Aorta (tissue), 5 donors: ENCODE measurements at regions not wholly inside any gene's neighbourhood (a gene's known extent, or its start where the extent isn't known, plus 50 kb on each side); places are given as distances from the start of the nearest gene placed in this dataset.

Experiments used
- ATAC-seq: fragments of 200-7000 bp; cut with Tn5 transposase; one replicate; pipeline ENCODE4 v1.9.1; 2022; ENCODE audit warnings: moderate library complexity; ENCODE audit not compliant: low FRiP score
- DNase-seq, 2 donors: peaks; one replicate each; pipeline ENCODE4 v3.0.0-alpha.2; 2020
- H3K27ac ChIP-seq, 2 donors: one replicate each; pipeline ENCODE4 v1.5.1; 2013; ENCODE audit warnings: low read length in 2 of 2, mild to moderate bottlenecking in 2 of 2, moderate library complexity in 2 of 2, control low read depth in 1 of 2, inconsistent platforms in 1 of 2, low read depth in 1 of 2
- H3K27me3 ChIP-seq, 2 donors: one replicate each; pipeline ENCODE4 v1.6.1; 2013; ENCODE audit warnings: control low read depth in 1 of 2, low read length in 1 of 2, mild to moderate bottlenecking in 1 of 2, moderate library complexity in 1 of 2; ENCODE audit not compliant: insufficient read depth in 2 of 2, control insufficient read depth in 1 of 2
- H3K36me3 ChIP-seq, 2 donors: one replicate each; pipeline ENCODE4 v1.6.1; 2013; ENCODE audit warnings: control low read depth in 1 of 2, low read length in 1 of 2, mild to moderate bottlenecking in 1 of 2; ENCODE audit not compliant: insufficient read depth in 2 of 2, control insufficient read depth in 1 of 2
- H3K4me1 ChIP-seq, 2 donors: one replicate each; pipeline ENCODE4 v1.6.1; 2013; ENCODE audit warnings: low read length in 2 of 2, control low read depth in 1 of 2, mild to moderate bottlenecking in 1 of 2, moderate library complexity in 1 of 2; ENCODE audit not compliant: insufficient read depth in 2 of 2, control insufficient read depth in 1 of 2
- H3K4me3 ChIP-seq, 2 donors: one replicate each; pipeline ENCODE4 v1.5.1; 2013; ENCODE audit warnings: low read length in 2 of 2, control low read depth in 1 of 2, mild to moderate bottlenecking in 1 of 2
- H3K9me3 ChIP-seq: one replicate; pipeline ENCODE4 v1.6.1; 2013; ENCODE audit warnings: mild to moderate bottlenecking, low read length; ENCODE audit not compliant: control insufficient read depth
- WGBS, 2 donors: extraction: QIAGEN DNeasy Blood & Tissue Kit; methylation state at CpG; one replicate each; pipeline ENCODE4 v1.1.7; 2013; 5-methylcytosine and 5-hydroxymethylcytosine counted together
- intact Hi-C, 2 donors: fragments of 100-400 bp; cut with DNase I; formaldehyde crosslinking; loops; one replicate each; pipeline versions ENCODE4 v1.14.2 to v1.15.0; 2022
- donor health status: healthy with polysubstance abuse.
- donor health status: Bipolar disorder and iron deficiency.
- donor health status: DM: no; HTN: no; CAD: no.
- donor health status: DM: no; HTN: no; CAD: no.
- donor health status: DM: yes; HTN: yes; CAD: no.

DNA sequence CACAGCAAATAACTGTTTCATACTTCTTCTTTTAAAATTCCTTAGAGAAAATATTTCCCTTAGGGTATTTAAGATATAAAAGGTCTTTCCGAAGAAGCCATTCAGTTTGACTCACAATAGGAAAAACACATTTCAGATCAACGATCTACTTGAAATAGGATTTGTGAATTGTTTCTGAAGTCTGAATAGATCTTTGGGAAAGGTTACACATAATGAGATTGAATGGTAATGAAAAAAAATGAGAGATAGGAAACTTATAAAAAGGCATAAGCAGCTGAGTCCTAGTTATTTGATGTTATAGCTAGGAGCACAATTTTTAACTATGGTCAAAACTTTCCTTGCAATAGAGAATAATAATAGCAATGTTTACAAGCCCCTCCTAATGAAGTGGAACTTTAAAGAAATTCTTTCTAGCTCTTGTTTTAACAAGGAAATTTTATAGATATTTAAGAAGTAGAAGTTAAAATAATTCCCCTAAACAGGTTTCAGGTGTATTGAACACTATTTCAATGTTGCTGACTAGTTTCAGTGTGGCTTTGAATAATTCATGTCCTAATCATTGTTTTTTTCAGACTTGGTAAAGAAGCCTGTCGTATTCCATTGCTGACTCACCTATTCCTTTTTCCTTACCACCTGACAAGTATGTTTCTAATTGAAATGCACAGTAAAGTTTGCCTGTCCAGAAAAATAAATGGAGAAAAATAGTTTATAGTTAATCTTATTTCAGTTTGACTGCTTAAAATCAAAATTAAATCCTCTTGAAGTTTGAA is 89.1 kb downstream of the PCDH18 start:
- DNase-seq = no peak
- no peaks in the 10 kb centered on the region for H3K9me3 ChIP-seq
- 79 to 87% methylated on average over 3 of the region's 3 CpGs for WGBS, 2 donors
- intact Hi-C loops = no loop called here
- H3K27ac ChIP-seq = no peak overlapping the region
- H3K4me1 ChIP-seq = no peaks in the 10 kb centered on the region
- ATAC-seq = no peak
- H3K27me3 ChIP-seq = no peaks in the 10 kb centered on the region
- H3K36me3 ChIP-seq = no peaks in the 10 kb centered on the region
- H3K4me3 ChIP-seq = no peak overlapping the region

DNA sequence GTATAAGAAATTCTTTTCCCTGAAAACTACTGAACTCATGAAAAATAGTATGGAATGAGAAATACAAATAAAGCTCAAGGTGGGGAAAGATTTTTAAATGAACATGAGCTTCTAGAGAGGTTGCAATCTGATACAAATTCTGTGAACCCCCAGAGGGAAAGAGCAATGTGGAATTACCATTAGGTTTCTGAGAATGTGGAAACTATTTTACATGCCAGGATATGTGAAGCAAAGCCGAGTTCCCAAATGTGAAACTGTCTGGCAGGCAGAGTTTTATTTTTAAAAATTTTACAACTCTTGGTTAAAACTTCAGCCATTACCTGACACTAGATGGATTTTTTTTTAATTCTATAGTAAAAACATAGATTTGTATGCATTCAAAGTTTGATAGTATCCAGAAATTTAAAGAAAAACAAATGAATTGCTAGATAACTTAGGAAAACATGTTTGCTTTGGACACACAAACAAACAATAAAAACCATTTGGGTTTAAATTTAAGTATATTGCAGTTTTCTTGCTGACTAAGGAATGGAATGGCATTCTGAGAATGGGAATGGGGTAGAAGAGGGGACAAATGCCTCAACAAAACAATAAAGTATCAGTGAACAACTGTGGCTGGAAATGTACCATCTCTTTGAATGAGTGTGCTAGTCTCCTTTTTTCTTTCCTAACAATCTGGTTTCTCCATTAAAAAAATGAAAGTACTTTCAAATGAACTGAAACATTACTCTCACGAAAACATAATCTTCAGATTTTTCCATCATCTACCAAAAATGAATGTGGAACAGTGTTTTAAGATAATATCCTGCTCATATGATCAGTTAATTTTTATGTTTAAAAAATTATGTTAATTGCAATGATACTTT is 99.6 kb downstream of the PCDH18 start:
- intact Hi-C loops = loop anchor here (5.0 kb wide), 3 partner anchors 85 to 100 kb away; partner anchors contain the start of gene PCDH18 (in 1 of the 2)
- peak overlapping the region; percentile 9 to 54 for H3K4me3 ChIP-seq

DNA sequence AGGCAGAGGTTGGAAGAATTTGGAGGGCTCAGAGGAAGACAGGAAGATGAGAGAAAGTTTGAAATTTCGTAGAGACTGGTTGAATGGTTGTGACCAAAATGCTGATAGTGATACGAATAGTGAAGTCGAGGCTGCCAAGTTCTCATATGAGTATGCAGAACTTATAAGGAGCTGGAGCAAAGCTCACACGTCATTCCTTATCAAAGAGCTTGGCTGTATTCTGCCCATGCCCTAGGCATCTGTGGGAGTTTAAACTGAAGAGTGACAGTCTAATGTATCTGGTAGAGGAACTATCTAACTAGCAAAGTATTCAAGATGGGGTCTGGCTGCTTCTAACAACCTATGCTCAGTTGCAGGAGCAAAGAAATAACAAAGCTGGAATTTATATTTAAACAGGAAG is 102.1 kb downstream of the PCDH18 start:
- Histone ChIP-seq H3K36me3 (no peaks in the 10 kb centered on the region), H3K9me3 (peaks cover 1% of the 10 kb centered on the region), H3K4me1 (peaks cover 0 to 3% of the 10 kb centered on the region in 2 donors), H3K4me3 (no peak overlapping the region), H3K27ac (no peak overlapping the region), H3K27me3 (no peaks in the 10 kb centered on the region)
- ATAC-seq = no peak
- intact Hi-C loops = loop anchor here (5.0 kb wide), 3 partner anchors 87 to 102 kb away; partner anchors contain the start of gene PCDH18 (in 1 of the 2)
- DNase-seq = no peak
- WGBS, 2 donors = 60 to 69% methylated on average over 4 of the region's 4 CpGs

More for the DNA sequence above, 99.6 kb downstream of the PCDH18 start:
- WGBS, 2 donors = 17 to 20% methylated on average over 2 of the region's 2 CpGs
- H3K36me3 ChIP-seq = no peaks in the 10 kb centered on the region
- ATAC-seq (no peak), DNase-seq (no peak)
- H3K27ac ChIP-seq = peak overlapping the region in 1 of 2 donors; percentile 77
- no peaks in the 10 kb centered on the region for H3K27me3 ChIP-seq
- H3K9me3 ChIP-seq = peaks cover 1% of the 10 kb centered on the region
- peaks cover 0 to 3% of the 10 kb centered on the region in 2 donors for H3K4me1 ChIP-seq

DNA sequence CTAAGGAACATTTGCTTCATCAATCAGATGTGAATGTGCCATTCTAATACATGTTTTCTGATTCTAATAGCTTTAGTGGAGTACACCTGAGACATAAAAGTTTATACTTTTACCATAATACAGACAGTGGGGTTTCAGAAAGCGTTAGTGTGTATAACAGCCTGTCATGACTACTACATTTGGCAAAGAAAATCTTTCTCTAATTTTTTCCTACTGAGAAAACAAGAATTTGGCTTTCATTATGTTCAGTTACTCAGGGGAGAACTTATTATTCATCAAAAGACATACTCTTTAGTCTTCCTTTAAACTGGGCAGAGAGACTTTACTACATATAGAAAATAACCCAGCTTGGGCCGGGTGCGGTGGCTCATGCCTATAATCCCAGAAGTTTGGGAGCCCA is 104.9 kb downstream of the PCDH18 start:
- 64 to 65% methylated on average over 3 of the region's 3 CpGs for WGBS, 2 donors
- no peak overlapping the region for H3K27ac ChIP-seq
- DNase-seq (no peak), ATAC-seq (no peak)
- intact Hi-C loops = no loop called here
- no peaks in the 10 kb centered on the region for H3K27me3 ChIP-seq
- H3K4me1 ChIP-seq = peaks cover 0 to 3% of the 10 kb centered on the region in 2 donors
- no peak overlapping the region for H3K4me3 ChIP-seq
- H3K9me3 ChIP-seq = no peaks in the 10 kb centered on the region
- H3K36me3 ChIP-seq = no peaks in the 10 kb centered on the region

DNA sequence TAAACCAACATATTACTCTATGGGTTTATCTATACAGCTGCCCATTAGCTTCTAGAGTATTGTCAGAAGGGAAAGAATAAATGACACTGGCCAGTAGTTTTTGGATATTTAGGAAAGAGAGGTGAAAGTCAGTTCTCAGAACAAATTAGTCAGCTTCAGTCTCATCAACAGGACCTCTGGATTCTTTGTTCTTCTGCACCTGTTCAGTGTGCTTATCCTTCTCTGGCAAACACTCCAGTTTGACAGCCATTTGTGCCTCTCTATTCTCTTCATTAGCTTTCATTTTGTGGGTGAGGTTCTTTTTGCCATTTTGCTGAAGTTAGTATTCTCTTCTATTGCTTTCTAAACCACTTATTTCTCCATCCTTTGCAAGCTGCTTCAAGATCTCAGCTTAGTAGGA is 107.0 kb downstream of the PCDH18 start:
- H3K4me3 ChIP-seq = no peak overlapping the region
- H3K27me3 ChIP-seq = no peaks in the 10 kb centered on the region
- no peak overlapping the region for H3K27ac ChIP-seq
- DNase-seq (no peak), ATAC-seq (no peak)
- H3K9me3 ChIP-seq = no peaks in the 10 kb centered on the region
- H3K36me3 ChIP-seq = no peaks in the 10 kb centered on the region
- intact Hi-C loops = no loop called here
- H3K4me1 ChIP-seq = no peaks in the 10 kb centered on the region

DNA sequence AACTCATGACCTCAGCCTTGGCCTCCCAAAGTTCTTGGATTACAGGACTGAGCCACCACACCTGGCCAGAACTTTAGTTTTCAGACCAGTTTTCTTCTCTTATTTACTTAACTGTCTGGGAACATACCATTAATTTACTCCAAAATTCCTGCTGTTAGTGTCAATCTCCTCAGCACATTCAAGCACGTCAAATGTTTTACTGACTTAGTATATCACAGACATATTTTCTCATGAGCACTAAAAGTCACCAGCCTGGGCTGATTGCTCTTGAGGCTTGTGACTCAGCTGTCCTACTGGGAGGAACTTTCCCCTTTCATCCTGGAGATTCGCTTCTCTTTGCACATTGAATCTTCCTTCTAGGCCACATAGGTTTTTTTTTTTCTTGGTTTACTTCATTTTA is 109.6 kb downstream of the PCDH18 start:
- WGBS, 2 donors = 65 to 68% methylated on average over 2 of the region's 2 CpGs
- H3K27me3 ChIP-seq = no peaks in the 10 kb centered on the region
- no peaks in the 10 kb centered on the region for H3K4me1 ChIP-seq
- no peak overlapping the region for H3K27ac ChIP-seq
- no peaks in the 10 kb centered on the region for H3K9me3 ChIP-seq
- no peak overlapping the region for H3K4me3 ChIP-seq
- DNase-seq = no peak
- intact Hi-C loops = no loop called here
- no peak for ATAC-seq
- no peaks in the 10 kb centered on the region for H3K36me3 ChIP-seq

DNA sequence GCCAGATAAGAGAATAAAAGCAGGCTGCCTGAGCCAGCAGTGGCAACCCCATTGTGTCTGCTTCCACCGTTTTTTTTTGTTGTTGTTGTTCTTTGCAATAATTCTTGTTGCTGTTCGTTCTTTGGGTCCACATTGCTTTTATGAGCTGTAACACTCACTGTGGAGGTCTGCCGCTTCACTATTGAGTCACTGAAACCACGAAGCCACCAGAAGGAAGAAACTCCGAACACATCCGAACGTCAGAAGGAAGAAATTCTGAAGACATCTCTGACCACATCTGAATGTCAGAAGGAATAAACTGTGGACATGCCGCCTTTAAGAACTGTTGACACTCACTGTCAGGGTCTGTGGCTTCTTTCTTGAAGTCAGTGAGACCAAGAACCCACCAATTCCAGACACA is 110.5 kb downstream of the PCDH18 start:
- no peaks in the 10 kb centered on the region for H3K27me3 ChIP-seq
- H3K27ac ChIP-seq = no peak overlapping the region
- no peaks in the 10 kb centered on the region for H3K9me3 ChIP-seq
- H3K4me3 ChIP-seq = no peak overlapping the region
- H3K36me3 ChIP-seq = no peaks in the 10 kb centered on the region
- intact Hi-C loops = no loop called here
- ATAC-seq (no peak), DNase-seq (no peak)
- H3K4me1 ChIP-seq = no peaks in the 10 kb centered on the region
- WGBS, 2 donors = 92 to 94% methylated on average over 8 of the region's 8 CpGs

DNA sequence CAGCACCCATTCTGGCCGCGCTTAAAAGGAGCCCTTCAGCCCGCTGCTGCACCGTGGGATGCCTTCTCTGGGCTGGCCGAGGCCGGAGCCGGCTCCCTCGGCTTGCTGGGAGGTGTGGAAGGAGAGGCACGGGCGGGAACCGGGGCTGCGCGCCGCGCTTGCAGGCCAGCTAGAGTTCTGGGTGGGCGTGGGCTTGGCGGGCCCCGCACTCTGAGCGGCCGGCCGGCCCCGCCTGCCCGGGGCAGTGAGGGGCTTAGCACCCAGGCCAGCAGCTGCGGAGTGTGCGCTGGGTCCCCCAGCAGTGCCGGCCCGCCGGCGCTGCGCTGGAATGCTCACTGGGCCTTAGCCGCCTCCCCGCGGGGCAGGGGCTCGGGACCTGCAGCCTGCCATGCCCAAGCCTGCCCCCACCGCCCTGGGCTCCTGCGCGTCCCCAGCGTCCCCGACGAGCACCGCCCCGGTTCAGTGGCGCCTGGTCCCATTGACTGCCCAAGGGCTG is 111.3 kb downstream of the PCDH18 start:
- DNase-seq (no peak), ATAC-seq (peak; percentile 57)
- Histone ChIP-seq H3K27me3 (no peaks in the 10 kb centered on the region), H3K4me1 (no peaks in the 10 kb centered on the region), H3K9me3 (no peaks in the 10 kb centered on the region), H3K27ac (no peak overlapping the region), H3K4me3 (no peak overlapping the region), H3K36me3 (no peaks in the 10 kb centered on the region)
- intact Hi-C loops = no loop called here
- 96 to 97% methylated on average over 39 to 43 of the region's 43 CpGs for WGBS, 2 donors
